EL (cell line): ENCODE measurements at regions not wholly inside any gene's neighbourhood (a gene's known extent, or its start where the extent isn't known, plus 50 kb on each side); places are given as distances from the start of the nearest gene placed in this dataset.

Source experiments
- DNase-seq: peaks from one replicate; pipeline ENCODE4 v3.0.0-alpha.2; 2016

DNA sequence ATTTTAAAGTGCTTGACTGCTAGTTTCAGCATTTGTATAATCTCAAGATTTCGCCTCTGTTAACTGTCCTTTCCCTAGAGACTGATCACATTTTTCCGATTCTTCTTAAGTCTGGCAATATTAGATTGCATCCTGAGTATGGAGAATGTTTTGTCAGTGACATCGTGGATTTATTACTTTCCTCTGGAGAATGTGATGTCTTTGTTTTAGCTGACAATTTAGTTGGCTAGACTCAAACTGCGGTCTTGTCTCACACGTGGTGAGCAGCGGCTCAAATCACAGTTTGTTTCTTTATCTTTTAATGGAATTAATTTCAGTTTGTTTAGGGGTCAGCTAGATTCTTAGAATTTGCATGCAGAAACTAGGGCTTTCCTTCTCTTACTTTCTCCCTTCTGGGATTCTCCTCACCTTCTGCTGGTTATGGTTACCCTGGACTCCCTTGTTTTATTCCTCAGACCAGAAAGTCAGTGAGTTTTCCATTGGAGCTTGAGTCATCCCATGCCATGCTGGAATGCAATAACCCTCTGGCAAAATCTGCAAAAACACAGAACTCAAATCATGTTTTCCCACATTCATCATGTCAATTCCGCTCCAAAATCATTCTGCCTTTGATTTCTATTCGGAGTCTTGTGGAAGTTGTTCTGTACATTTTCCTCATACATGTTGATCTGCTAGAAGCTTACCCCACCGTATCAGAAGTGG, 327.2 kb upstream of the TRIB2 start:
- peak; percentile 7 for DNase-seq

DNA sequence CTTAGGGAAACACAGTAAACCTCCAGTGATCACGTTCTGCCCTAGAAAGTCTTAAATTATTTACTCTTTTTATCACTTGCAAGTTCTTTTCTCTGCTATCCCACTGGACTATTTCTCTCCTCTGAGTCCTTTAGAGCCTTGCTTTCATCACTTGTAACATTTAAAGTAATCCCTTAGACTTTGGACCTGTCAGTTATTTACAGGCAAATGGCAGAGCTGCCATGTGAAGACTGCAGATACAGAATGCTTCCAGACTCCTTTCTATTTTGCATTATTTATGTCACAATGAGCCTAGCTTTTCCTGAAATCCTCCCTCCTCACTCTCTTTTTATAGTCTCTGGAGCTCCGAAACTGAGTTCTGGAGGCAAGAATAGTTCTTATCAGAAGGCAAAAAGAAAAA, 325.6 kb upstream of the TRIB2 start:
- DNase-seq, result no peak

DNA sequence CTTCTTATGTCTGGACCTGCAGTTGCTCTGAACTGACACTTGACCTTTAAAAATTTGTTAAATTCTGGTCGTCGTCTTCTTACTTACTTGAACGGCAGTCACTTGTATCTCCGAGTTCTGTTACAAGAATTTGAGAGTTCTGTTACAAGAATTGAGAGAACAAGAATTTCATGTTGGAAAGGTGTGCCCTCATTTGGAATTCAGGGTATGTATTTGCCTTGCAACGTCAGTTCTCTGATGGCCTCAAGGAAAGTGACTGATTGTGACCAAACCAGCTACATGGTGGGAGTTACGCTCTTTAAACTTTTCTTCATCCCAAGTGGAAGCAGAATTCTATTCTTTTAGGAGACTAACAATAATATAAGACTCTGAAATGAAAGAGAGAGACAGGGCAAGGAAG, 320.0 kb upstream of the TRIB2 start:
- no peak for DNase-seq

DNA sequence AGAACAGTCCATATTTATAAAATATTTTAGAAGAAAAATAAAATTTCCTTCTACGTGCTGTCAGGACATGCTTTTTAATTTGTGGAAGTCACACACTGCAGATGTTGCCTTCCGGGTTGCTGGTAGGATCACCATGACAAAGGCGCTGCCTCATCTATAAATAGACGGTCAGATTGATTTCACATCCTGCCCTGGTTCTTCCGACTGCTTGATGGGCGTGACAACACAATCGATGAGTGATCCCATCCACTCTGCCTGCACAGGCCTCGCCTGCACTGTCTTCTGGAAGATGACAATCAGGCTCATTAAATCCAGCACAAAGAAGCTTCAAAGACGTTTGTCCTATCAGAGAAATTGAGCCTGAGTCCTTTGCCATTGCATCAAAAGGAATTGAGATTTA, 318.9 kb upstream of the TRIB2 start:
- DNase-seq, result no peak

DNA sequence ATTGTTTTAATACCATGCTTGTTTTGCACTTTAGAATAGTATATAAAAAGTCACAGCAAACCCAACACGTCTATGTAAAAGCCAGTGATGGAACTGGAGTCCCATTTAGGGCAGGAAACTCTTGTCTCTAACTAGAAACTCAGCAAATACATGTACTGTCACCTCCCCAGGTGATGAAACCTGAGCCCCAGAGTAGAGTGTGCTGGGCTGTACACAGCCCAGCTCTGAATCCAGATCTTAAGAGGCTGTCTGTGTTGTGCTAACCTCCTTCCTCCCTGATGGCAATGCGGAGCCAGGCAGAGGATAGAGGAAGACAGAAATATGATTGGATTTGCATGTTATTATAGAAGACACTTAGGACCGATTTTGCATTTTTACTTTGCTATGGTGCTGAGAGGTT, 317.5 kb upstream of the TRIB2 start:
- no peak for DNase-seq

DNA sequence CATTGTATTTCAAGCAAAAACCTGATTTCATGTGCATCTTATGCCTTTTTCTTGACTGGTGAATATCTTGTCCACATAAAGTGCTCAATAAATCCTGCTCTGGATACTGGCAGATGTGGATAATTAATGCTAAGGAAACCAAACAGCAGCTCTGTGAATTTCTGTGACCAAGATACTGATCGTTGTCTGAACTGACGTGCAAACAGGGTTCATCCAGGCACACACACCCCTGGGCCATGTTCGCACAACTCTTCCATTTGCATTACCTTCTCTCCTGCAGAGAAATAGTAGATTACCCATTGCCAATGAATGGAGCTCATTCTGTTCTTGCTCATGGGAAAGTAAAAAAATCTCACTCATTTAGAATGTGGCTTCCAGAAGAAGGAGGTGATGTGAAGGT, 316.2 kb upstream of the TRIB2 start:
- no peak for DNase-seq

DNA sequence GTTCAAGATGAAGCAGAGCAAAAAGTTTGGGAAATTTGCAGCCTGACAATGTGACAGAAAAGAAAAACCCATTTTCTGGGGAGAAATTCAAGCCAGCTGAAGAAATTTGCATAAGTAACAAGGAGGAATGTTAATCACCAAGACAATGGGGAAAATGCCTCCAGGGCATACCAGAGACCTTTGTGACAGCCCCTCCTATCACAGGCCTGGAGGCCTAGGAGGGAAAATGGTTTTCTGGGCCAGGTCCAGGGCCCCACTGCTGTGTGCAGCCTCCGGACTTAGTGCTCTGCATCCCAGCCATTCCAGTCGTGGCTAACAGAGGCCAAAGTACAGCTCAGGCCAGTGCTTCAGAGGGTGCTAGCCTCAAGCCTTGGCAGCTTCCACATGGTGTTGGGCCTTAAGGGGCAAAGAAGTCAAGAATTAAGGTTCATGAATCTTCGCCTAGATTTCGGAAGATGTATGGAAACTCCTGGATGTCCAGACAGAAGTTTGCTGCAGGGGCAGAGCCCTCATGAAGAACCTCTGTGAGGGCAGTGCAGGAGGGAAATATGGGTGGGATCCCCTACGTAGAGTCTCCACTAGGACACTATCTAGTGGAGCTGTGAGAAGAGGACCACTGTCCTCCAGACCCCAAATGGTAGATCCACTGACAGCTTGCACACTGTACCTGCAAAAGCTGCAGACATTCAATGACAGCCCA, 314.1 kb upstream of the TRIB2 start:
- DNase-seq, result no peak

DNA sequence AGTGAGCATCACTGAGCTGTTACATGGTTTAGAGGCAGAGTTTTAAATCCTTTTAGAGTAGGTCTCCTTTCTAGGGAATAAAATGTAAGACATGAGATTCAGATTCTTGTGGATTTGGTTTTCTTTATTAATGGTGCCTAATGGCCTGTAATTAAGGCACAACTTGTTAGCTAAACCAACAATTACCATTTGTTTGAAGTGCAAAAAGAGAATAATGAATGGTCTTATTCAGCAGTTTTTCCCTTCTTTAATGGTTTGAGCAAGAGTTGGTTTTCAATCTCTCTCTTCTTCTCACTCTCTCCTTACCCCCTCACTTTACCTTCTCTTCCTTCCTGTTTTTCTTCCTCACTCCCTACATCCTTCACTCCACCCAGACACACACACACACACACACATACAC, 312.2 kb upstream of the TRIB2 start:
- no peak for DNase-seq

DNA sequence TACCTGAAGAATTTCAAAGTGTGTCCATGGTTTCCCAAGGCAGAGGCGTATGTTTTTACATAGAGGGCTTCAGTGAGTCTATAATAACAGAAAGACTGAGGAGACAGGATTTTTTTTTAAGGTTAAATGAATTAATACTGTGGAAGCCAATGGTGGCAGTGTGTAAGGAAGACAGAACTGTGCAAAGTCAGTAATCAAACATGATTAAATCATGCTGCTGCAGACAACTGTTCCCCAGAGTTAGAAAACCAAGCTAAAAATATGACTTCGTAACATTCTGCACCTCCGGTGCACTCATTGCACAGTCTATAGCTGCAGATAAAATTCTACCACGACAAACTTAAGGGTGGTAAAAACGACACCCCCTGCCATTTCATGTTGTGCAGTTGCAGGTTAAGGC, 309.6 kb upstream of the TRIB2 start:
- DNase-seq, result no peak

DNA sequence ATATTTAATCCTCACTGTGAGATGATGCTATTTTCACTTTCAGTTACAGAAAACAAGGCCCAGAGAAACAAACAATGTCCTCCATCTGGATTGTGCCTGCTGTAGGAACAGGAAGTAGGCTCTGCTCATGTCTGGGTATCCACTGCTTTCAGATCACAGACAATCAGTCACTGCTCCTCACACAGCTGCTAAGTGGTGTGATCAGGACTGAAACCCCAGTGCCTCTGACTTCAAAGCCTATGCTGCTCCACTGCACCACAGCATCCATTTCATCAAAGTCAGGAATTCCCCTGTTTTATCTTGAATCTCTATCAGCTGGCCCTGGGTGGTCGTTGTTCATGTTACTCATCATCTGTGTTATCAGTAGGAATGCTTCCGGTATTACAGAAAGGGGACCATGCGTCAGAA, 303.8 kb upstream of the TRIB2 start:
- peak; percentile 11 for DNase-seq

DNA sequence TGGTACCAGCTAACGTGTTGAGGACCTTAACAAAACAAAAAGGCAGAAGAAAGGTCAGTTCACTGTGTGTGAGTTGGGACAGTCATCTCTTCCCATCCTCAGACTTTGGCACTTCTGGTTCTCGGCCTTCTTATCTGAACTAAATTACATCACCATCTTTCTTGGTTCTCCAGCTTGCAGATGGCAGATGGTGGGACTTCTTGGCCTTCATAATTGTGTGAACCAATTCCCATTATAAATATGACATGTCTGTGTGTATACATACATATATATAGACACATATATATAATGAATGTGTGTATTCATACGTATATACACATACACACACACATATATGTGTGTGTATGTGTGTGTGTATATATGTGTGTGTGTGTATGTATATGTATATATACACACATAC, 301.2 kb upstream of the TRIB2 start:
- DNase-seq, result no peak

DNA sequence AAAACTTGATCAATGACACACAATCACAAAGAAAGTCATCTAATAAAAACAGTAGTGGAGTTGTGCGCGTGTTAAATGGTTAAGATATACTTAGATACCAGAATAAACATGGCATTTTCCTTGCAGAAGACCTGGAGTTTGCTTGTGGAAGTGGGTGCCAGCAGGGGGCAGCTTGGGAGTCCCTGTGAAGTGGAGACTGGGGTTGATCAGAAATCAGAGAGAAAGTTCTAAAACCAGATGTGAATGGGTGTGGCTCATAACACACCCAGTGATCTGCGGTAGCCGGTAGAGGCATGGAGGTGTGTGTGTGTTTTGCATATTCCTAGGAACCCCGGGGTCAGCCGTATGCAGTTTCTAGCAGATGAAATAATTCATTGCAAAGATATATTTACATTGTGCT, 300.1 kb upstream of the TRIB2 start:
- DNase-seq, result peak; percentile 23

DNA sequence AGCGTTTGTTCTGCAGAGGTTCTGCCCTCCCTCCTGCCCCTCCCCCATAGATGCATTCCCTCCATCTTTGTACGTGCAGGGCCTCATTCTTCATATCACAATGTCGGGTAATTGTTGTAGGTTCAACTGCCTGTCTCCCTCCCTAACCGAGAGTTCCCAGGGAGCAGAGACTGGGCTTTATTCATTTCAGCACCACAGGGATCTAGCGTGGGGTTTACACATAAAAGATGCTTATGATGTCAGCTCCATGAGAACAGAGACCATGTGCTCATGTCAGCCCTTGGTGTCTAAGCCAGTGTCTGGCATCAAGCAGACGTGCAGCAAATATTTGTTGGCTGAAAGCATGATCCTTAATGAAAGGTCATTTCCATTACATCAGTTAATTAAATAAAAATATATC, 298.9 kb upstream of the TRIB2 start:
- no peak for DNase-seq

DNA sequence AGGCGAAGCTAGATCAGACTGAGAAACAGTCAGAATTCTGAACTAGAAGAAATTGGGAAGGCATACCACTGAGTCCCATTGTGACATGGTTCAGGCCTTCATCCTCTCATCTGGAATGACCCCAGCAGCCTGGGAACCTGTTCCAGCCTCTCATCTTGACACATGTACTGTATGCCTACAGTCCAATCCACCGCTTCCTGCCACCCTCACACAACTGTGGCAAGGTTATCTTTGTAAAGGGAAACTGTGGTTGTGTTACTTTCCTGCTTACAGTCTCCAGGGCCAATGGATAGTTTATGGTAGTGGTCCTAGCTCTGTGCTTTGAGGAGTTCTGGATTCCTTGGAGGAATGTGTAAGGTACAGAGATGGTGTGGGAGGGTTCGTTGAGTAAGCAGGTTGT, 296.9 kb upstream of the TRIB2 start:
- DNase-seq, result no peak

DNA sequence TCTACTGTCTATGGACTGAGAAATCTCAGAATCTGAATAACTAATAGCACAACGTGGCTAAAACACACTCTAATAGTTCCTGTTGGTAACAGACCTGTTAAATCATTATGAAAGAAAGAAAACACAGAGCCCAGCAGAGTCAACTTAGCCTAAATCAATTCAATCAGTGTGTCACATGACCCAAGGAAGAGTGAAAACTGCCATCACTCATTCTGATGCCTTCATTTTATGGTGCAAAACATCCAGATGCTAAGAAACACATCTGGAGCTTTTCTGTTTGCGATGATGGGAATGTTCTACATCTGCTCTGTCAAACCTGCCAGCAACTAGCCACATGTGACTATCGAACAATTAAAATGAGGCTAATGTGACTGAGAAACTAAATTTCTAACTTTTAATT, 295.7 kb upstream of the TRIB2 start:
- no peak for DNase-seq

DNA sequence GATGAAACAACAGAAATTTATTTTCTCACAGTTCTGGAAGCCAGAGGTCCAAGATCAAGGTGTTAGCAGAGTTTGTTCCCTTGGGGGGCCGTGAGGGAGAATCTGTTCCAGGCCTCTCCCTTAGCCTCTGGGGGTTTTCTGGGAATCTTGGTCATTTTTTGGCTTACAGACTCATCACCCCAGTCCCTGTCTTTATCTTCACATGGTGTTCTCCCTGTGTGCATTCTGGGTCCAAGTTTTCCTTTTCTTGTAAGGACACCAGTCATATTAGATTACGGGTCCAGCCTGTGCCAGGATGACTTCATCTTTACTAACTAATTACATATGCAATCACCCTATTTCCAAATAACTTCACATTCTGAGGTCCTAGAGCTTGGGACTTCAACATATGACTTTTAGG, 292.5 kb upstream of the TRIB2 start:
- no peak for DNase-seq

DNA sequence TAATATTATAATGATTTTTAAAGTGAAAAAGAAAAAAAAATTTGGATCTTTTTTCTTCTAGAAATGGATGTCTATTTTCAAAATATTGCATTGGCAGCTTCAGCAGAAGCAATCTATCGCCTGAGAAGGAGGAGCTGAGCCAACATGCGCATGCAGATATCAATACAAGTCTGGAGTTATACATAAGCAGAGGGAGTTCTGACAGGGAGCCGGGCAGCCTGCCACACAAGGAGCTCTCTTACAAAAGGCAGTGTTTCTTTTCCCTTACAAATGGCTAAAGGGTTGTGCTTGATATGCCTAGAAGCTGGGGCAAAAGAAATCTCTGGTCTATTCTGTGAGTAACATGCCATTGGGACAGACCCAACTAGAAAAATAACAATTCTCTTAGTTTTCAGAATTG, 291.9 kb upstream of the TRIB2 start:
- no peak for DNase-seq

DNA sequence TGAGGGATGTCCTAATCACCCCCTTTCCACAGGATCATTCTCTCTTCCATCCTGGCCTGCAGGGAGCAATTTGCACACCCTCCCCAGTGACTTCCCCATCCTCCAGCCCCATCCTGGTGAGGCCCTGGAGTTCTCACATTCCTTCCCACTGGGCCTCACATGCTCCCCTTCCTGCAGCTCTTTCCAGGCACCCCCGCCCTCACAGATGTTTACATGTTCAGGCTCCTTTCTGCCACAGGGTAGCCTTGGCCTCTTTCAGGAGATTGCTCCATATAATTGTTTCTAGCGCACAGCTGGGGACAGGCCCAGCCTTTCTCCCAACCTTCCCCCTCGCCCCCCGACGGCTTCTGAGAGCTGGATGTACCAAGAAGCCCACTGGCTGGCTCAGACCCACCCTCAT, 288.4 kb upstream of the TRIB2 start:
- DNase-seq, result no peak

DNA sequence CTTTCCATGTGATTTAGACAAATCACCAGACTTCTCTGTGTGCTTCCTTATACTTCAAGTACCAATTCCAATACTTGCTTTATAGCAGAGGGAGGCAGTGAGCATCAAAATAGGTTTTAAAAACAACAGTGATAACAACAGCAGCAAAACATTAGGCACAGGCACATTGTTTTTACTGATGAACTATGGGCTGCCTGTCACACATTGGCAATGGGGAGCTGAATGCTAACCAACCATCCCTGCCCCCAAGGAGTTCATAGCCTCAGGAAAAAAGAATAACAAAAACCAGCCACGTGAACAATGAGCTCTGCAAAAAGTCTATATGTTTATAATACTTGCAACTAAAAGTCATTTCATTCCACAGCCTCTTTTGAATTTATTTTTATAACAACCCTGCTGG, 287.9 kb upstream of the TRIB2 start:
- no peak for DNase-seq

DNA sequence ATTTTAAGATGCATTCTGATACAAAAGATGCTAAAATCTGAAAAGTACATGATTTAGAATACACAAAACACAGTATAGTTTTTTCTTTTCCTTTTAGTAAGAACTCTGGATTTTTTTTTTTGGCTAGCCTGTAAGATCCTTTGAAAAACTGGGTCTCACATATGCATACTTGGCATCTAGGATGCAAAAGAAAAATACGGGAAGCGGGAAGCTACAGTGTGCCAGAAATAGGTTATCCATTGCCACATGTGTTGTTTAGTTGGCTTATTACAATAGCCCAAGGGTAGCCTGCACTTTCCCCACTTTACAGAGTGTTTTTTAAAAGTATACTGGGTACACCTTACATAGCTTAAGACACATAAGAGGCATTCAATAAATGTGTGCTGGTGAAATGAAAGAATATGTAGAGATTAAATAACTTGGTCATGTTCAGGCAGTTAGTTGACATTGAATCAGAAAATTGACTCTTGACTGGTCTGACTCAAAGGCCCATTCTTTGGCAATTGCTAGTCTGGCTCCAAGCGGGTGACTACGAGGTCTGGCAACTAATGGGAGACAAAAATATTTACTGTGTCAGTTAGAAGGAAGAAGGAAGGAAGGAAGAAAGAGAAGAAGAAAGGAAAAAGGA, 286.8 kb upstream of the TRIB2 start:
- DNase-seq, result peak; percentile 42

DNA sequence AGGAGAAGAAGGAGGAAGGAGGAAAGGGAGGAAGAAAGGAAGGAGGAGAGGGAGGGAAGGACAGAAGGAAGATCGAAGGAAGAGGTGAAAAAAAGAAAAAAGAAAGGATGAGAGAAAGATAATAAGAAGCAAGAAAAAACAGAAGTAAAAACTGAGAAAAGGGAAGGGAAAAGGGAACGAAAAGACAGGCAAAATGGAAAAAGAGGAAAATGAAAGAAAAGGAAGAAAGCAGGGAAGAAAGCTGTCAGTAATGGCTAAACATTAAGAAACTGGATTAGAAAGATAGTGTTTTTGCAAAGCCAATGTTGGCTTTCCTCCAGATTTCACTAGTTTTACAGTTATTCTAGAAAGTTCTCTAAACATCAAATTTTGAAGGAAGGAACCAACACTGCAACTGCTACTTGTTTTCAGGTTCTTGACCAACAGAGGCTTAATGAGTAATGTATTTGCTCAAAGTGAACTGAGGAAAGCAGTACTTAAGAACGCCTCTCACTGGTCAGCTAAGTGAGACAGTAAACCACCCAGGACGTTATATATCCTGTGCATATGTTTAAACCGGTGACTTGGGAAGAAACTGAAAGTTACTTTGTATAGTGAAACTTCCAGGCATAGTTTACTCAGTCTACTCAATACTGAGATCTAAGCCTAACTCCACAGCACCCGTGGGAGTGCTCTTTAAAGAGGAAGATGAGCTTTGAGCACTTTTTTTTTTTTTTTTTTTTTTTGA, 286.2 kb upstream of the TRIB2 start:
- DNase-seq, result no peak

DNA sequence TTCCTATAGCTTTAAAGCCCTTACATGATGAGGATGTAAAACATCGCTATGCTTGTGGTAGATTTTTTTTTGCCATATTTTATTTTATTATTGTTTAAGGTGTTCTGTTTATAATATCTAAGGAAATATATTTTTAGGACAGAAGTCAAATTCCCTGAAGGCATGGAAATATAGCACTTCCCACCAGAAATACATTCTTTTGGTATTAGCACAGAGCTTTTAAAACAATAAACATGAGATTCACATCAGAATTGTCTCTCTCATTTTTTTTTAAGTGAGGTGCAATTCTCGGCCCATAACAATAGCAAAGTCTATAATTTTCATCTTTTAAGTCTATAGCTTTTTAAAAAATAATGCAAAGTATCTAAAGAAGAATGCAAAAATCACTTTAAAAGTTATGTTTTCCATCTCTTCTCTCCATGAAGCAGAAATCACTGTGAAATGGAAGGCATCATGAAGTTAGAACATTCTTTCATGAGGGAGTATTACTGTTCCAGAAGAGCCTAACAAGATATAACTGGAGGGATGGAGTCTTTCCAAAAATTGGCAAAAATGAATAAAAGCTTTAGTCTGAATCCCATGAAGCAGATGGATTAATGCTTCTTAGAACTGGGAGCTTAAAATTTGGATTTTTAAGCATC, 283.6 kb upstream of the TRIB2 start:
- DNase-seq, result peak; percentile 45

DNA sequence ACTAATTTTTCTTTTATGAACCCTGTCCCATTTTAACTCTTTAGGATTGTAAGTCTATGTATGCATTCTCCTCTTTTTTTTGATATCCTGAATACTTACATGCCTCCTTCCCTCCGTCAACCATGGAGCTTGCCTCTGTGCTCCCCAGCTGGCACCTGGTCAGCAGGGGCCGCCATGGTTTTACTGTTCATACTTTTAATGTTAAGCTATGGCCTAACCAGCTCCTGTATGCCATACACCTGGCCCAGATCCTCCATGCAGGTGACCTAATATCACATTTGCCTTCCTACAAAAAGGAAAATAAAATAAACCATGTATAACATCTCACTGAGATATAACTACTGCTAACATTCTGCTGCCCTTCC, 283.1 kb upstream of the TRIB2 start:
- DNase-seq, result no peak
